Dendritic cell treated with granulocyte-macrophage colony-stimulating factor and Interleukin-4, amounts not matched to agents 40 ng/mL and 50 ng/mL, for 4 days (primary cell): ENCODE measurements at regions not wholly inside any gene's neighbourhood (a gene's known extent, or its start where the extent isn't known, plus 50 kb on each side); places are given as distances from the start of the nearest gene placed in this dataset.

ENCODE experiments used
- H3K27ac Mint-ChIP-seq: one replicate; pipeline ENCODE4 v1.8.0; 2022; ENCODE audit warnings: mild to moderate bottlenecking, mixed read lengths
- H3K27me3 Mint-ChIP-seq: one replicate; pipeline ENCODE4 v1.8.0; 2022; ENCODE audit warnings: mild to moderate bottlenecking, mixed read lengths
- H3K36me3 Mint-ChIP-seq: one replicate; pipeline ENCODE4 v1.8.0; 2022; ENCODE audit warnings: low read depth, mixed read lengths
- H3K4me1 Mint-ChIP-seq: one replicate; pipeline ENCODE4 v1.8.0; 2022; ENCODE audit warnings: low read depth, mixed read lengths
- H3K4me3 Mint-ChIP-seq: one replicate; pipeline ENCODE4 v1.8.0; 2022; ENCODE audit warnings: mild to moderate bottlenecking, moderate library complexity, mixed read lengths
- H3K9me3 Mint-ChIP-seq: one replicate; pipeline ENCODE4 v1.8.0; 2022; ENCODE audit warnings: mixed read lengths
- intact Hi-C: fragments of 100-400 bp; cut with micrococcal nuclease; formaldehyde crosslinking; loops from one replicate; pipeline ENCODE4 v1.15.0; 2022

DNA sequence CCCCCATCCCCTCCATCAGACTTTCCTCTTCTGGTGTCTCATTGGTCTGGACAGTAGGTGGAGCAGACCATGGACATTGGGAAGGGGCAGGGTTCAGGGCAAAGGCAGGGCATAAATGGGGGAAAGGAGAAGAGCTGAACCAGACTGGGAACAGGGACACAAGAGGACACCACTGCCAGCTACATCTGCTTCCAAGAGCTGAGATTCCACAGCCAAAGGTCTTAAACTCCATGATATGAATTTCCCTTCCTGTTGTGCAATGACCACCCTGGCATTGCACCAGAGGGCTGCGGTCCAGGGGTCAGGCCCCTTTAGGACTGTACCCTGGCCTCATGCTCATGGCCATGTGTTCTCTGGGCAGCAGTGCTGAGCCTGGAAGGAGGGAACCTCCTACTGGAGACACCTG is 137.9 kb downstream of the MAFB start:
- no peak overlapping the region for H3K27ac Mint-ChIP-seq
- intact Hi-C loops: no loop called here
- no peak overlapping the region for H3K4me3 Mint-ChIP-seq
- H3K4me1 Mint-ChIP-seq: peaks cover 29% of the 10 kb centered on the region
- H3K36me3 Mint-ChIP-seq: peaks cover 6% of the 10 kb centered on the region
- peaks cover 13% of the 10 kb centered on the region for H3K9me3 Mint-ChIP-seq
- H3K27me3 Mint-ChIP-seq: peaks cover 38% of the 10 kb centered on the region

- Mint-ChIP-seq H3K36me3 (no peaks in the 10 kb centered on the region), H3K27ac (no peak overlapping the region), H3K27me3 (peaks cover 32% of the 10 kb centered on the region), H3K4me1 (peaks cover 19% of the 10 kb centered on the region), H3K9me3 (no peaks in the 10 kb centered on the region), H3K4me3 (no peak overlapping the region)
- intact Hi-C loops: no loop called here
Measured at GRCh38 chr20:40547483-40548091, 141.4 kb downstream of the MAFB start.

GRCh38 chr20:40545478-40545877 is 143.6 kb downstream of the MAFB start:
- peaks cover 10% of the 10 kb centered on the region for H3K4me1 Mint-ChIP-seq
- H3K4me3 Mint-ChIP-seq: no peak overlapping the region
- no peak overlapping the region for H3K27ac Mint-ChIP-seq
- intact Hi-C loops: no loop called here
- H3K36me3 Mint-ChIP-seq: no peaks in the 10 kb centered on the region
- peaks cover 38% of the 10 kb centered on the region for H3K27me3 Mint-ChIP-seq
- H3K9me3 Mint-ChIP-seq: no peaks in the 10 kb centered on the region

DNA sequence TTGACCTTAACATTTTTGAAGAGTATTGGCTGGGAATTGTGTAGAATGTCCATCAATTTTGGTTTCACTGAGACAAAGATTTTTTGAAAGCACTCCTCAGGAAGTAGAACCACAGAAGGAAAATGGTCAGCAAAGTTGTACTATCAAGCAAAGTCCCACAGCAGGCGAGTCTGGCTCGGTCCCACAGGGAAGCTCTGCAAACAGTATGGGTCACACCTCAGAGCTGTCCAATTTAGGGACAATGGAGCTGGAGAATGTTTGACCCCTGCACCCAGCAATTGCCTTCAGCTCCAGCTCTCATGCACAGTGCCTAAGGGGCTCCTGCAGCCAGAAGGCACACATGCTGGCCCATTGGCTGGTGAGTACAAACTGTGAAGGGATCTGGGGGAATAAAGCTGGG is 147.0 kb downstream of the MAFB start:
- H3K36me3 Mint-ChIP-seq: no peaks in the 10 kb centered on the region
- no peak overlapping the region for H3K4me3 Mint-ChIP-seq
- no peaks in the 10 kb centered on the region for H3K9me3 Mint-ChIP-seq
- H3K4me1 Mint-ChIP-seq: no peaks in the 10 kb centered on the region
- peaks cover 50% of the 10 kb centered on the region for H3K27me3 Mint-ChIP-seq
- H3K27ac Mint-ChIP-seq: no peak overlapping the region
- intact Hi-C loops: no loop called here

- no peak overlapping the region for H3K4me3 Mint-ChIP-seq
- H3K9me3 Mint-ChIP-seq: no peaks in the 10 kb centered on the region
- H3K4me1 Mint-ChIP-seq: peaks cover 8% of the 10 kb centered on the region
- H3K27ac Mint-ChIP-seq: no peak overlapping the region
- no peaks in the 10 kb centered on the region for H3K36me3 Mint-ChIP-seq
- intact Hi-C loops: no loop called here
- H3K27me3 Mint-ChIP-seq: peaks cover 53% of the 10 kb centered on the region
Measured at GRCh38 chr20:40540166-40540565, 148.9 kb downstream of the MAFB start.

- Mint-ChIP-seq H3K9me3 (peaks cover 6% of the 10 kb centered on the region), H3K27ac (no peak overlapping the region), H3K36me3 (no peaks in the 10 kb centered on the region), H3K27me3 (peaks cover 52% of the 10 kb centered on the region), H3K4me3 (no peak overlapping the region), H3K4me1 (peaks cover 8% of the 10 kb centered on the region)
- intact Hi-C loops: no loop called here
Measured at GRCh38 chr20:40538131-40538530, 150.9 kb downstream of the MAFB start.

GRCh38 chr20:40536808-40537207 is 152.2 kb downstream of the MAFB start:
- peaks cover 8% of the 10 kb centered on the region for H3K4me1 Mint-ChIP-seq
- intact Hi-C loops: no loop called here
- no peak overlapping the region for H3K27ac Mint-ChIP-seq
- no peak overlapping the region for H3K4me3 Mint-ChIP-seq
- peaks cover 3% of the 10 kb centered on the region for H3K36me3 Mint-ChIP-seq
- peaks cover 19% of the 10 kb centered on the region for H3K9me3 Mint-ChIP-seq
- H3K27me3 Mint-ChIP-seq: peaks cover 44% of the 10 kb centered on the region

- Mint-ChIP-seq H3K9me3 (peaks cover 29% of the 10 kb centered on the region), H3K27me3 (peaks cover 39% of the 10 kb centered on the region), H3K4me1 (peaks cover 12% of the 10 kb centered on the region), H3K36me3 (peaks cover 11% of the 10 kb centered on the region), H3K27ac (no peak overlapping the region), H3K4me3 (no peak overlapping the region)
- intact Hi-C loops: no loop called here
Measured at GRCh38 chr20:40535816-40536215, 153.2 kb downstream of the MAFB start.

GRCh38 chr20:40532103-40532502 is 156.9 kb downstream of the MAFB start:
- Mint-ChIP-seq H3K4me3 (no peak overlapping the region), H3K4me1 (peaks cover 26% of the 10 kb centered on the region), H3K36me3 (peaks cover 18% of the 10 kb centered on the region), H3K9me3 (peaks cover 38% of the 10 kb centered on the region), H3K27ac (no peak overlapping the region), H3K27me3 (peaks cover 23% of the 10 kb centered on the region)
- intact Hi-C loops: no loop called here

GRCh38 chr20:40525351-40525750 is 163.7 kb downstream of the MAFB start:
- intact Hi-C loops: no loop called here
- no peak overlapping the region for H3K4me3 Mint-ChIP-seq

GRCh38 chr20:40524071-40524470 is 165.0 kb downstream of the MAFB start:
- Mint-ChIP-seq H3K36me3 (no peaks in the 10 kb centered on the region), H3K9me3 (no peaks in the 10 kb centered on the region), H3K4me1 (peaks cover 22% of the 10 kb centered on the region), H3K27me3 (peaks cover 6% of the 10 kb centered on the region), H3K4me3 (no peak overlapping the region), H3K27ac (no peak overlapping the region)
- intact Hi-C loops: no loop called here

More at GRCh38 chr20:40525351-40525750, 163.7 kb downstream of the MAFB start:
- no peak overlapping the region for H3K27ac Mint-ChIP-seq
- peaks cover 6% of the 10 kb centered on the region for H3K27me3 Mint-ChIP-seq
- peaks cover 13% of the 10 kb centered on the region for H3K4me1 Mint-ChIP-seq
- H3K36me3 Mint-ChIP-seq: peaks cover 2% of the 10 kb centered on the region
- peaks cover 4% of the 10 kb centered on the region for H3K9me3 Mint-ChIP-seq

GRCh38 chr20:40522405-40522804 is 166.6 kb downstream of the MAFB start:
- H3K36me3 Mint-ChIP-seq: no peaks in the 10 kb centered on the region
- peaks cover 25% of the 10 kb centered on the region for H3K4me1 Mint-ChIP-seq
- no peak overlapping the region for H3K27ac Mint-ChIP-seq
- H3K27me3 Mint-ChIP-seq: peaks cover 4% of the 10 kb centered on the region
- intact Hi-C loops: no loop called here
- H3K9me3 Mint-ChIP-seq: no peaks in the 10 kb centered on the region
- no peak overlapping the region for H3K4me3 Mint-ChIP-seq

DNA sequence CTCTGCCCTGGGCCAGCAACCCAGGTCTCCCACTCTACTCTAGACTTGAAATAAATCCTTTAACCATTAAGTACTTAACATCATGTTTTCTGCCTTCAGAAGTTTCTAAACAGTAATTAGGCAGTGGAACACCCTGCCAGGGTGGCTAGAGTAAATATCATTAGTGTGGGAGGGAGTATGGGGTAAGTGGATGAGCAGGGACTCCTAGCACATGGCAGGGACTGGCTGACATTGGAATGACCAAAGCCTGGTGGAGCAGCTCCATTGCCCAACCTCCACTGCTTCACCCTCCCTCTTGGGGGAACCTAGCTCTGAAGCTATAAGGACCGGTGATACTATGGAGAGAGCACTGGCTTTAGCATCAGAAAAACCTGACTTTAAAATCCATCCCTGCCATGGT is 167.1 kb downstream of the MAFB start:
- Mint-ChIP-seq H3K9me3 (no peaks in the 10 kb centered on the region), H3K36me3 (no peaks in the 10 kb centered on the region), H3K27ac (no peak overlapping the region), H3K27me3 (peaks cover 2% of the 10 kb centered on the region), H3K4me3 (no peak overlapping the region), H3K4me1 (peaks cover 25% of the 10 kb centered on the region)
- intact Hi-C loops: no loop called here

GRCh38 chr20:40519918-40520317 is 169.1 kb downstream of the MAFB start:
- no peaks in the 10 kb centered on the region for H3K9me3 Mint-ChIP-seq
- no peaks in the 10 kb centered on the region for H3K36me3 Mint-ChIP-seq
- H3K27ac Mint-ChIP-seq: peak overlapping the region; percentile 43
- H3K4me3 Mint-ChIP-seq: no peak overlapping the region
- H3K27me3 Mint-ChIP-seq: peaks cover 2% of the 10 kb centered on the region
- intact Hi-C loops: no loop called here
- peaks cover 25% of the 10 kb centered on the region for H3K4me1 Mint-ChIP-seq

GRCh38 chr20:40512994-40513393 is 176.0 kb downstream of the MAFB start:
- intact Hi-C loops: no loop called here
- H3K36me3 Mint-ChIP-seq: no peaks in the 10 kb centered on the region

More at GRCh38 chr20:40512994-40513393, 176.0 kb downstream of the MAFB start:
- Mint-ChIP-seq H3K4me3 (no peak overlapping the region), H3K27me3 (no peaks in the 10 kb centered on the region), H3K4me1 (peaks cover 61% of the 10 kb centered on the region), H3K27ac (no peak overlapping the region), H3K9me3 (no peaks in the 10 kb centered on the region)
